GM23338 (cell line): ENCODE measurements at regions not wholly inside any gene's neighbourhood (a gene's known extent, or its start where the extent isn't known, plus 50 kb on each side); places are given as distances from the start of the nearest gene placed in this dataset.

Source experiments
- ATAC-seq: fragments of 200-7000 bp; cut with Tn5 transposase; 3 replicates; pipeline ENCODE4 v1.9.1; 2020
- DNase-seq: peaks from one replicate; pipeline ENCODE4 v3.0.0-alpha.2; 2015; ENCODE audit warnings: low spot score
- H2AFZ ChIP-seq: fragments of 200-600 bp; sonication (generic); 2 replicates; pipeline ENCODE4 v1.8.0; 2016; ENCODE audit warnings: antibody characterized with exemption, mild to moderate bottlenecking, moderate library complexity
- H3F3A ChIP-seq: fragments of 200-600 bp; sonication (generic); replicated peaks from 2 replicates; pipeline ENCODE4 v1.8.0; 2017; ENCODE audit warnings: antibody characterized with exemption, mixed run types, low read depth
- H3K27ac ChIP-seq: fragments of 200-600 bp; sonication (generic); 2 replicates; pipeline ENCODE4 v1.6.1; 2016; ENCODE audit warnings: low read depth
- H3K27me3 ChIP-seq: fragments of 200-600 bp; sonication (generic); 2 replicates; pipeline ENCODE4 v1.8.0; 2016; ENCODE audit warnings: mild to moderate bottlenecking, mixed run types, moderate library complexity; ENCODE audit not compliant: insufficient read depth
- H3K36me3 ChIP-seq: fragments of 200-600 bp; sonication (generic); 2 replicates; pipeline ENCODE4 v1.8.0; 2016; ENCODE audit warnings: mild to moderate bottlenecking; ENCODE audit not compliant: insufficient read depth
- H3K4me1 ChIP-seq: fragments of 200-600 bp; sonication (generic); 2 replicates; pipeline ENCODE4 v1.8.0; 2016; ENCODE audit warnings: mild to moderate bottlenecking, moderate library complexity; ENCODE audit not compliant: insufficient read depth
- H3K4me2 ChIP-seq: fragments of 200-600 bp; sonication (generic); 2 replicates; pipeline ENCODE4 v1.7.1; 2017; ENCODE audit warnings: mixed run types
- H3K4me3 ChIP-seq: fragments of 200-600 bp; sonication (generic); 2 replicates; pipeline ENCODE4 v1.6.1; 2016; ENCODE audit warnings: mixed run types
- H3K79me2 ChIP-seq: fragments of 200-600 bp; sonication (generic); replicated peaks from 2 replicates; pipeline ENCODE4 v1.8.0; 2017; ENCODE audit warnings: mild to moderate bottlenecking; ENCODE audit not compliant: insufficient read depth
- H3K9me2 ChIP-seq: fragments of 200-600 bp; sonication (generic); 2 replicates; pipeline ENCODE4 v1.8.0; 2017; ENCODE audit not compliant: insufficient read depth
- H4K20me1 ChIP-seq: fragments of 200-600 bp; sonication (generic); replicated peaks from 2 replicates; pipeline ENCODE4 v1.8.0; 2017; ENCODE audit warnings: mild to moderate bottlenecking; ENCODE audit not compliant: insufficient read depth
- H3K27ac Mint-ChIP-seq: 2 replicates; pipeline ENCODE4 v1.8.0; 2020; ENCODE audit warnings: inconsistent platforms, mild to moderate bottlenecking, moderate library complexity, mixed read lengths
- H3K27me3 Mint-ChIP-seq: 3 replicates; pipeline ENCODE4 v1.8.0; 2022; ENCODE audit warnings: low read depth, mild to moderate bottlenecking, moderate library complexity, mixed read lengths, inconsistent platforms; ENCODE audit not compliant: insufficient read depth, poor library complexity
- H3K36me3 Mint-ChIP-seq: 3 replicates; pipeline ENCODE4 v1.8.0; 2021; ENCODE audit warnings: low read depth, mild to moderate bottlenecking, inconsistent platforms, moderate library complexity, mixed read lengths
- H3K4me1 Mint-ChIP-seq: 3 replicates; pipeline ENCODE4 v1.8.0; 2020; ENCODE audit warnings: mild to moderate bottlenecking, inconsistent platforms, mixed read lengths
- H3K4me3 Mint-ChIP-seq: 3 replicates; pipeline ENCODE4 v1.8.0; 2021; ENCODE audit warnings: moderate library complexity, mild to moderate bottlenecking, inconsistent platforms, mixed read lengths
- H3K9me3 Mint-ChIP-seq: 3 replicates; pipeline ENCODE4 v1.8.0; 2020; ENCODE audit warnings: moderate library complexity, mild to moderate bottlenecking, inconsistent platforms, mixed read lengths
- ETS1 ChIP-seq: IDR thresholded peaks from 2 replicates; pipeline ENCODE4 v1.6.1; 2016; ENCODE audit warnings: antibody characterized with exemption
- EZH2phosphoT487 ChIP-seq: fragments of 200-600 bp; sonication (generic); IDR thresholded peaks from one replicate; pipeline ENCODE4 v1.8.1; 2018; ENCODE audit warnings: antibody characterized with exemption; ENCODE audit not compliant: unreplicated experiment
- STAT1 ChIP-seq: IDR thresholded peaks from one replicate; pipeline ENCODE4 v1.6.1; 2016; ENCODE audit warnings: antibody characterized with exemption; ENCODE audit not compliant: unreplicated experiment
- ZNF462 ChIP-seq: fragments of 250-450 bp; sonication (Bioruptor Pico); IDR thresholded peaks from 2 replicates; pipeline ENCODE4 v1.5.0; 2020; ENCODE audit warnings: mild to moderate bottlenecking, moderate library complexity
- TF ChIP-seq, protein P1 (sequence below): IDR thresholded peaks from one replicate; pipeline ENCODE4 v1.6.1; 2018; ENCODE audit warnings: antibody characterized with exemption; ENCODE audit not compliant: unreplicated experiment

DNA sequence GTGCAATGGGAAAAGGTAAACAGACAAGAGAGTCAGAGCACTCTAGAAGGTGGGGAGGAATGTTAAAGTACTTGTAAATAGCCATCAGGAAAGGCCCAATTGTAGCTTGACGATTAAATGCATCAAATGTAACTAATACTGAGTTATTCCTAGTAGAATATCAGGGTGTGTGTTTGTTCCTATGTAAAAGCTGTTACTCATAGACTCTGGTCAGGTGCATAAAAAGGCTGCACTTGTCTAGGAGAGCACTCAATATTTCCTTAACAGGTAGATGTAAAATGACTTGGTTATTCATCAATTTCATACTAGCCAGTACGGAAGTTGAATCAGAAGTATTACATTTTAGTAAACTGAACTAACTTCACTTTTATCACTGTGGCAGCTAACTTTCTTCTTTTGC lies 179.7 kb upstream of the AGR3 start (continued):
- no peak for TF ChIP-seq ZNF462
- no peak for TF ChIP-seq STAT1

GRCh38 chr7:17062151-17063044 lies 180.6 kb upstream of the AGR3 start:
- DNase-seq (no peak), ATAC-seq (no peak)
- Histone ChIP-seq H3K27ac (no peak overlapping the region), H3K36me3 (no peaks in the 10 kb centered on the region), H3K4me2 (no peak overlapping the region), H2AFZ (no peak overlapping the region), H3K27me3 (no peaks in the 10 kb centered on the region), H3K4me3 (no peak overlapping the region), H3K4me1 (no peaks in the 10 kb centered on the region), H3F3A (no peaks in the 10 kb centered on the region), H4K20me1 (no peaks in the 10 kb centered on the region), H3K79me2 (no peaks in the 10 kb centered on the region), H3K9me2 (no peaks in the 10 kb centered on the region)
- Mint-ChIP-seq H3K27ac (no peak overlapping the region; the same call in 1 of the 2 replicates), H3K4me1 (no peaks in the 10 kb centered on the region), H3K27me3 (no peaks in the 10 kb centered on the region), H3K4me3 (no peak overlapping the region), H3K36me3 (no peaks in the 10 kb centered on the region), H3K9me3 (no peaks in the 10 kb centered on the region)
- no peak for TF ChIP-seq EZH2phosphoT487
- TF ChIP-seq, protein P1, sequence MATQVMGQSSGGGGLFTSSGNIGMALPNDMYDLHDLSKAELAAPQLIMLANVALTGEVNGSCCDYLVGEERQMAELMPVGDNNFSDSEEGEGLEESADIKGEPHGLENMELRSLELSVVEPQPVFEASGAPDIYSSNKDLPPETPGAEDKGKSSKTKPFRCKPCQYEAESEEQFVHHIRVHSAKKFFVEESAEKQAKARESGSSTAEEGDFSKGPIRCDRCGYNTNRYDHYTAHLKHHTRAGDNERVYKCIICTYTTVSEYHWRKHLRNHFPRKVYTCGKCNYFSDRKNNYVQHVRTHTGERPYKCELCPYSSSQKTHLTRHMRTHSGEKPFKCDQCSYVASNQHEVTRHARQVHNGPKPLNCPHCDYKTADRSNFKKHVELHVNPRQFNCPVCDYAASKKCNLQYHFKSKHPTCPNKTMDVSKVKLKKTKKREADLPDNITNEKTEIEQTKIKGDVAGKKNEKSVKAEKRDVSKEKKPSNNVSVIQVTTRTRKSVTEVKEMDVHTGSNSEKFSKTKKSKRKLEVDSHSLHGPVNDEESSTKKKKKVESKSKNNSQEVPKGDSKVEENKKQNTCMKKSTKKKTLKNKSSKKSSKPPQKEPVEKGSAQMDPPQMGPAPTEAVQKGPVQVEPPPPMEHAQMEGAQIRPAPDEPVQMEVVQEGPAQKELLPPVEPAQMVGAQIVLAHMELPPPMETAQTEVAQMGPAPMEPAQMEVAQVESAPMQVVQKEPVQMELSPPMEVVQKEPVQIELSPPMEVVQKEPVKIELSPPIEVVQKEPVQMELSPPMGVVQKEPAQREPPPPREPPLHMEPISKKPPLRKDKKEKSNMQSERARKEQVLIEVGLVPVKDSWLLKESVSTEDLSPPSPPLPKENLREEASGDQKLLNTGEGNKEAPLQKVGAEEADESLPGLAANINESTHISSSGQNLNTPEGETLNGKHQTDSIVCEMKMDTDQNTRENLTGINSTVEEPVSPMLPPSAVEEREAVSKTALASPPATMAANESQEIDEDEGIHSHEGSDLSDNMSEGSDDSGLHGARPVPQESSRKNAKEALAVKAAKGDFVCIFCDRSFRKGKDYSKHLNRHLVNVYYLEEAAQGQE, result no peak
- no peak for TF ChIP-seq ETS1
